IPS-20b (cell line): ENCODE measurements at regions not wholly inside any gene's neighbourhood (a gene's known extent, or its start where the extent isn't known, plus 50 kb on each side); places are given as distances from the start of the nearest gene placed in this dataset.

Experiments used
- H3K27ac ChIP-seq: one replicate; pipeline ENCODE4 v1.5.1; 2013; ENCODE audit warnings: low read length
- H3K27me3 ChIP-seq: 2 replicates; pipeline ENCODE4 v1.6.1; 2013; ENCODE audit warnings: mild to moderate bottlenecking, low read length, inconsistent platforms; ENCODE audit not compliant: insufficient read depth
- H3K36me3 ChIP-seq: 2 replicates; pipeline ENCODE4 v1.6.1; 2013; ENCODE audit warnings: low read depth, mild to moderate bottlenecking, inconsistent platforms, low read length, moderate library complexity; ENCODE audit not compliant: insufficient read depth
- H3K4me1 ChIP-seq: 2 replicates; pipeline ENCODE4 v1.6.1; 2013; ENCODE audit warnings: mild to moderate bottlenecking, control low read depth, inconsistent platforms, low read length, moderate library complexity; ENCODE audit not compliant: insufficient read depth
- H3K4me3 ChIP-seq: 2 replicates; pipeline ENCODE4 v1.5.1; 2013; ENCODE audit warnings: mild to moderate bottlenecking, low read length, inconsistent platforms
- H3K9ac ChIP-seq: 2 replicates; pipeline ENCODE4 v1.6.1; 2013; ENCODE audit warnings: low read depth, mild to moderate bottlenecking, inconsistent platforms, low read length, moderate library complexity
- H3K9me3 ChIP-seq: 2 replicates; pipeline ENCODE4 v1.6.1; 2013; ENCODE audit warnings: mild to moderate bottlenecking, low read depth, low read length, inconsistent platforms; ENCODE audit not compliant: insufficient read depth

DNA sequence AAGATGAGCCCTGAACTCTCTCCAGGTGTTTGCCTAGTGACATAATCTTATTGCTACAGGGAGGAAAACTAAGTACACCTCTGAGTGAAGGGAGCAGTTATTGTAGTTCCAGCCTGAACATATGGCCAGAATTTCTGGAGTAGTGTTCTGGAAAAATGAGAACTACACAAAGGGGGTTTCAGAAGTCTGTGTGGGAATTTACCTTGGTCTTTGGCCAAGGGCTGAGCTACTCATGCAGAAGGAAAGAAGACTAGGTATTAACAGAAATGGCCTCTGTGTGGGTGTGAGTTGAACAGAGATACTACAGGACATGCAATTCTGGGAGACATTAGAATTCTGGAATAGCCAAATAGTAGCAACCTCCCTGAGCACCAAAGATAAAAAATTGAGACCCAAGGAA is 1009.7 kb upstream of the GJE1 start:
- Histone ChIP-seq H3K4me3 (no peak overlapping the region), H3K9me3 (no peaks in the 10 kb centered on the region), H3K27me3 (no peaks in the 10 kb centered on the region), H3K27ac (no peak overlapping the region), H3K4me1 (no peaks in the 10 kb centered on the region), H3K36me3 (no peaks in the 10 kb centered on the region), H3K9ac (no peak overlapping the region)

GRCh38 chr6:141118991-141119390 is 1013.7 kb upstream of the GJE1 start:
- Histone ChIP-seq H3K4me1 (no peaks in the 10 kb centered on the region), H3K27ac (no peak overlapping the region), H3K9ac (no peak overlapping the region), H3K4me3 (no peak overlapping the region), H3K9me3 (no peaks in the 10 kb centered on the region), H3K36me3 (no peaks in the 10 kb centered on the region), H3K27me3 (no peaks in the 10 kb centered on the region)

GRCh38 chr6:141117874-141118273 is 1014.9 kb upstream of the GJE1 start:
- H3K9ac ChIP-seq = no peak overlapping the region
- no peak overlapping the region for H3K4me3 ChIP-seq
- H3K9me3 ChIP-seq = no peaks in the 10 kb centered on the region
- H3K4me1 ChIP-seq = no peaks in the 10 kb centered on the region
- H3K36me3 ChIP-seq = no peaks in the 10 kb centered on the region
- no peaks in the 10 kb centered on the region for H3K27me3 ChIP-seq
- H3K27ac ChIP-seq = no peak overlapping the region

- Histone ChIP-seq H3K36me3 (no peaks in the 10 kb centered on the region), H3K4me1 (peaks cover 30% of the 10 kb centered on the region), H3K4me3 (no peak overlapping the region), H3K27ac (no peak overlapping the region), H3K9ac (no peak overlapping the region), H3K27me3 (no peaks in the 10 kb centered on the region), H3K9me3 (no peaks in the 10 kb centered on the region)
Measured at GRCh38 chr6:141110481-141110880, 1022.2 kb upstream of the GJE1 start.

GRCh38 chr6:141107591-141108160 is 1025.0 kb upstream of the GJE1 start:
- Histone ChIP-seq H3K4me3 (no peak overlapping the region), H3K4me1 (peaks cover 34% of the 10 kb centered on the region), H3K36me3 (no peaks in the 10 kb centered on the region), H3K27ac (no peak overlapping the region), H3K9me3 (peaks cover 5% of the 10 kb centered on the region), H3K27me3 (no peaks in the 10 kb centered on the region), H3K9ac (no peak overlapping the region)

GRCh38 chr6:141105481-141105880 is 1027.2 kb upstream of the GJE1 start:
- peak overlapping the region; percentile 63; the same call in 1 of the 2 replicates for H3K9ac ChIP-seq
- H3K36me3 ChIP-seq = no peaks in the 10 kb centered on the region
- peak overlapping the region; percentile 92 for H3K27ac ChIP-seq
- H3K9me3 ChIP-seq = peaks cover 5% of the 10 kb centered on the region
- no peaks in the 10 kb centered on the region for H3K27me3 ChIP-seq
- peaks cover 19% of the 10 kb centered on the region for H3K4me1 ChIP-seq
- peak overlapping the region; percentile 30; the same call in 1 of the 2 replicates for H3K4me3 ChIP-seq

DNA sequence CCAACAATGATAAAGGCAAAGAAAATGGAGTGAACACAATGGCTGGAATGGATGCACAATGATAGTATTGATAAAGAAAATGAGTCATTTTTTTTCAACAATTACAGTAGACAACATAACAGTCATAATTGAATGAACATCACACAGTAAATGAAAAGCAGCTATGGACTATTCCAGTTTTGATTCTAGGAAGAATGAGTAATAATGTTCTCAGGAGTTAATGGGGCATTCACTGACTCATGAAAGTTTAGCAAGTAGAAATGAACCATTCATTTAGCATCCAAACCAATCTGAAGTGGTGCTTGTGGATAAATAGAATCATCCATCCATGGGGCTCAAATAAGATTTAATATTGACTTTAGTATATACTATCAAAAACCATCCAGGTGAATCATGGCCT is 1029.5 kb upstream of the GJE1 start:
- peaks cover 5% of the 10 kb centered on the region for H3K9me3 ChIP-seq
- no peak overlapping the region for H3K4me3 ChIP-seq
- no peaks in the 10 kb centered on the region for H3K27me3 ChIP-seq
- peaks cover 17% of the 10 kb centered on the region for H3K4me1 ChIP-seq
- no peaks in the 10 kb centered on the region for H3K36me3 ChIP-seq
- no peak overlapping the region for H3K9ac ChIP-seq
- H3K27ac ChIP-seq = no peak overlapping the region

- Histone ChIP-seq H3K9ac (no peak overlapping the region), H3K36me3 (no peaks in the 10 kb centered on the region), H3K27ac (no peak overlapping the region), H3K4me1 (no peaks in the 10 kb centered on the region), H3K9me3 (no peaks in the 10 kb centered on the region), H3K27me3 (no peaks in the 10 kb centered on the region), H3K4me3 (no peak overlapping the region)
Measured at GRCh38 chr6:141097471-141097870, 1035.3 kb upstream of the GJE1 start.

DNA sequence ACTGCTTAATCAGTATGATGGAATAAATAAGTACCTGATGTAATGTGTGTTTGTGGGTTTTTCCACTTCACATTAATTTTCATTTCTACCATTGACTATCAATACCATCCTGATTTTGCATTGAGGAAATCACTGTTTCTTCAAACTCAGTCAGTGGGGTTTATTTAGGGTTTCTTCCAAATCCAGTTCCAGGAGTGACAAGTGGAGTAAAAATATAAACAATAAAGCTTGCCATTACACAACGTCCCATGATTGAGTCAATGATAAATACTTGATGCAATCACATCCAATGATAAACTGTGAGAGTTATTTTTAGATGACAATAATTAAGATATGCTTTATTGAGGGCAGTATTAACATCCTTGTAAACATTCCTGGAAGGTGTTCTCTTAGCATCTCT is 1037.4 kb upstream of the GJE1 start:
- H3K9me3 ChIP-seq = no peaks in the 10 kb centered on the region
- no peak overlapping the region for H3K9ac ChIP-seq
- no peaks in the 10 kb centered on the region for H3K27me3 ChIP-seq
- no peak overlapping the region for H3K4me3 ChIP-seq
- H3K36me3 ChIP-seq = no peaks in the 10 kb centered on the region
- H3K27ac ChIP-seq = no peak overlapping the region
- no peaks in the 10 kb centered on the region for H3K4me1 ChIP-seq

DNA sequence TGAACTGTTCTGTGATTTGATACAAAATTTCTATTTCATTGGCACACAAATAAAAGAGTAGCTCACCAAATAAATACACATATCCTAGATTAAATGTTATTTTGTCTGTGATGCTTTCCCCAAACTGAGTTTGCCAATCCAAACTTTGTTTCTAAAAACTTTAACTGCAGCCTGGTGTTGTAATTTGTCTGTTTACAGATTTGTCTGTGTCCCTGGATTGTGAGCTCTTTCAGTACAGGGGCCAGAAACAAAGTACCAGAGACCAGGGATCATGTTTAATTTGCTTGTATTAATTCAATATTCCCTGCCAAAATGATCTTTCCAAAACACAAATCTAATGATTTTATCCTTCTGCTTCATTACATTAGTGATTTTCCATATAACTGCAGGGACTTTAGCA is 1044.6 kb upstream of the GJE1 start:
- Histone ChIP-seq H3K36me3 (no peaks in the 10 kb centered on the region), H3K9ac (no peak overlapping the region), H3K27me3 (no peaks in the 10 kb centered on the region), H3K4me1 (no peaks in the 10 kb centered on the region), H3K4me3 (no peak overlapping the region), H3K27ac (no peak overlapping the region), H3K9me3 (no peaks in the 10 kb centered on the region)

- no peak overlapping the region for H3K9ac ChIP-seq
- H3K9me3 ChIP-seq = no peaks in the 10 kb centered on the region
- H3K27ac ChIP-seq = no peak overlapping the region
- H3K27me3 ChIP-seq = no peaks in the 10 kb centered on the region
- no peaks in the 10 kb centered on the region for H3K36me3 ChIP-seq
- H3K4me1 ChIP-seq = no peaks in the 10 kb centered on the region
- no peak overlapping the region for H3K4me3 ChIP-seq
Measured at GRCh38 chr6:141077355-141078333, 1055.1 kb upstream of the GJE1 start.

DNA sequence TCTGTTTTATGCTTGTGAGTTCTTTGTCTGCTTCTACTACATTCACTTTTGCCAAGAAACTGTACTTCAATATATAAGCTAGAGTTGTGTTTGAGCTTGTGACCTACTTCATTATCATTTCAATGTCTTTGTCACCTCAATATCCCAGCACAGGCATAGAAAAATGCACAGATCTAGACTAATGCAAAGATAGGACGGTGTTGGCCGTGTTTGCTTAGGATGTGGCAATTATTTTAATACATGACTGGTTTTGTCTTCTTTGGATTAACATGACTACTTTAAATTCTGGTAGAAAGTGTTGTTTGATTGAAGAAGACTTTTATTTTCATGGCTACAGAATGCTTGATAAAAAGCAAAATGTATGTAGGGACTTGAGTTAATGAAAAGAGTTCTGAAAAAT is 1075.0 kb upstream of the GJE1 start:
- Histone ChIP-seq H3K27ac (no peak overlapping the region), H3K9me3 (no peaks in the 10 kb centered on the region), H3K4me1 (no peaks in the 10 kb centered on the region), H3K27me3 (no peaks in the 10 kb centered on the region), H3K9ac (no peak overlapping the region), H3K36me3 (no peaks in the 10 kb centered on the region), H3K4me3 (no peak overlapping the region)
